ENCODE measurements at regions not wholly inside any gene's neighbourhood (a gene's known extent, or its start where the extent isn't known, plus 50 kb on each side); places are given as distances from the start of the nearest gene placed in this dataset.

- TF ChIP-seq, protein P1, sequence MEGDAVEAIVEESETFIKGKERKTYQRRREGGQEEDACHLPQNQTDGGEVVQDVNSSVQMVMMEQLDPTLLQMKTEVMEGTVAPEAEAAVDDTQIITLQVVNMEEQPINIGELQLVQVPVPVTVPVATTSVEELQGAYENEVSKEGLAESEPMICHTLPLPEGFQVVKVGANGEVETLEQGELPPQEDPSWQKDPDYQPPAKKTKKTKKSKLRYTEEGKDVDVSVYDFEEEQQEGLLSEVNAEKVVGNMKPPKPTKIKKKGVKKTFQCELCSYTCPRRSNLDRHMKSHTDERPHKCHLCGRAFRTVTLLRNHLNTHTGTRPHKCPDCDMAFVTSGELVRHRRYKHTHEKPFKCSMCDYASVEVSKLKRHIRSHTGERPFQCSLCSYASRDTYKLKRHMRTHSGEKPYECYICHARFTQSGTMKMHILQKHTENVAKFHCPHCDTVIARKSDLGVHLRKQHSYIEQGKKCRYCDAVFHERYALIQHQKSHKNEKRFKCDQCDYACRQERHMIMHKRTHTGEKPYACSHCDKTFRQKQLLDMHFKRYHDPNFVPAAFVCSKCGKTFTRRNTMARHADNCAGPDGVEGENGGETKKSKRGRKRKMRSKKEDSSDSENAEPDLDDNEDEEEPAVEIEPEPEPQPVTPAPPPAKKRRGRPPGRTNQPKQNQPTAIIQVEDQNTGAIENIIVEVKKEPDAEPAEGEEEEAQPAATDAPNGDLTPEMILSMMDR (IDR thresholded peaks at IDR 0.05) = no peak
- TF ChIP-seq POLR2A (IDR thresholded peaks at IDR 0.05) = no peak
Measured at GRCh38 chr5:7192016-7192415, 203.9 kb upstream of the ADCY2 start.
